ENCODE measurements at regions not wholly inside any gene's neighbourhood (a gene's known extent, or its start where the extent isn't known, plus 50 kb on each side); places are given as distances from the start of the nearest gene placed in this dataset.

DNA sequence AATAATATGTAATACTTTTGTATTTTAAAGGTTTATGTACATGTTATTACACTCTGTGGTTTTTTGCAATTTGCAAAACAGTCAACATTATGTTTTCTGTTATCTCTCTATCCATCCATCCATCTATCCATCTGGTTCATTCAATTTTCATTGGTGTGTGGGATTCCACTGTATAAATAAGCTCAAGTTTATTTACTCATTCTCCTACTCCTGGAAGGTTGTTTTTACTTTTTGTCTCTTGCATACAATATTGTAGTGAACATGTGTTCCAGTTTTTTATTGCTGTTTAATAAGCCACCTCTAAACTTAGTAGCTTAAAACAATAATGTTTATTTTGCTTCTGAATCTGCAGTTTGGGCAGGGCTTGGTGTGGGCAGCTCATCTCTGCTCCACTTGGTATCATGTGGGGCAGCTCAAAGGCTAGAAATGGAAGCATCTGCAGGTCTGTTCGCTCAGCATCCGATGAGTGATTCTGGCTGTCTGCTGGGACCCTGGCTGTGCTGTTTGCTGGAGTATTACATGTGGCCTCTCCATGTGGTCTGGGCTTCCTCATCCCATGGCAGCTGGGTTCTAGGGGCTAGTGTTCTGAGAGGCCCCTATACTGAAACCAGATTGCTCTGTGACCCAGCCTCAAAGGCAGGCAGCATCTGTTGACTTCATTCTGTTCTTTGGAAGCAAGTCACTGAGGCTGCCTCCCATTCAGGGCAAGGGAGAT is 98.8 kb downstream of the SLC25A47 start:
- Histone ChIP-seq H3K4me1 (ENCODE audit: insufficient read depth, low read length) (peaks cover 24% of the 10 kb centered on the region), H3K9me3 (ENCODE audit: insufficient read depth, low read depth, low read length) (no peaks in the 10 kb centered on the region), H3K4me3 (ENCODE audit: insufficient read depth, low read depth, low read length) (no peak overlapping the region), H3K4me2 (ENCODE audit: low read length) (no peak overlapping the region), H3K27me3 (ENCODE audit: insufficient read depth, low read length) (no peaks in the 10 kb centered on the region), H4K20me1 (ENCODE audit: insufficient read depth, low read length) (peaks cover 12% of the 10 kb centered on the region), H2AFZ (ENCODE audit: low read depth, low read length) (no peak overlapping the region), H3K36me3 (ENCODE audit: insufficient read depth, low read length) (no peaks in the 10 kb centered on the region), H3K27ac (ENCODE audit: low read depth, low read length) (no peak overlapping the region), H3K79me2 (ENCODE audit: insufficient read depth, low read length) (peaks cover 11% of the 10 kb centered on the region), H3K9ac (ENCODE audit: low read length) (no peak overlapping the region)
- FAIRE-seq (no peak), DNase-seq (ENCODE audit: low read depth) (no peak)
- Mint-ChIP-seq H3K27ac (ENCODE audit: unreplicated experiment) (no peak overlapping the region), H3K4me3 (ENCODE audit: unreplicated experiment) (no peak overlapping the region), H3K36me3 (ENCODE audit: low read depth, unreplicated experiment) (peaks cover 4% of the 10 kb centered on the region), H3K9me3 (ENCODE audit: unreplicated experiment) (no peaks in the 10 kb centered on the region), H3K4me1 (ENCODE audit: low read depth, unreplicated experiment) (peaks cover 19% of the 10 kb centered on the region), H3K27me3 (ENCODE audit: low read depth, unreplicated experiment) (no peaks in the 10 kb centered on the region)
- TF ChIP-seq, protein P1, sequence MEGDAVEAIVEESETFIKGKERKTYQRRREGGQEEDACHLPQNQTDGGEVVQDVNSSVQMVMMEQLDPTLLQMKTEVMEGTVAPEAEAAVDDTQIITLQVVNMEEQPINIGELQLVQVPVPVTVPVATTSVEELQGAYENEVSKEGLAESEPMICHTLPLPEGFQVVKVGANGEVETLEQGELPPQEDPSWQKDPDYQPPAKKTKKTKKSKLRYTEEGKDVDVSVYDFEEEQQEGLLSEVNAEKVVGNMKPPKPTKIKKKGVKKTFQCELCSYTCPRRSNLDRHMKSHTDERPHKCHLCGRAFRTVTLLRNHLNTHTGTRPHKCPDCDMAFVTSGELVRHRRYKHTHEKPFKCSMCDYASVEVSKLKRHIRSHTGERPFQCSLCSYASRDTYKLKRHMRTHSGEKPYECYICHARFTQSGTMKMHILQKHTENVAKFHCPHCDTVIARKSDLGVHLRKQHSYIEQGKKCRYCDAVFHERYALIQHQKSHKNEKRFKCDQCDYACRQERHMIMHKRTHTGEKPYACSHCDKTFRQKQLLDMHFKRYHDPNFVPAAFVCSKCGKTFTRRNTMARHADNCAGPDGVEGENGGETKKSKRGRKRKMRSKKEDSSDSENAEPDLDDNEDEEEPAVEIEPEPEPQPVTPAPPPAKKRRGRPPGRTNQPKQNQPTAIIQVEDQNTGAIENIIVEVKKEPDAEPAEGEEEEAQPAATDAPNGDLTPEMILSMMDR (IDR thresholded peaks at IDR 0.05; ENCODE audit: insufficient read depth, low read depth, low read length), result no peak
- TF ChIP-seq EZH2 (IDR thresholded peaks at IDR 0.05; ENCODE audit: insufficient read depth, low read length), result no peak

DNA sequence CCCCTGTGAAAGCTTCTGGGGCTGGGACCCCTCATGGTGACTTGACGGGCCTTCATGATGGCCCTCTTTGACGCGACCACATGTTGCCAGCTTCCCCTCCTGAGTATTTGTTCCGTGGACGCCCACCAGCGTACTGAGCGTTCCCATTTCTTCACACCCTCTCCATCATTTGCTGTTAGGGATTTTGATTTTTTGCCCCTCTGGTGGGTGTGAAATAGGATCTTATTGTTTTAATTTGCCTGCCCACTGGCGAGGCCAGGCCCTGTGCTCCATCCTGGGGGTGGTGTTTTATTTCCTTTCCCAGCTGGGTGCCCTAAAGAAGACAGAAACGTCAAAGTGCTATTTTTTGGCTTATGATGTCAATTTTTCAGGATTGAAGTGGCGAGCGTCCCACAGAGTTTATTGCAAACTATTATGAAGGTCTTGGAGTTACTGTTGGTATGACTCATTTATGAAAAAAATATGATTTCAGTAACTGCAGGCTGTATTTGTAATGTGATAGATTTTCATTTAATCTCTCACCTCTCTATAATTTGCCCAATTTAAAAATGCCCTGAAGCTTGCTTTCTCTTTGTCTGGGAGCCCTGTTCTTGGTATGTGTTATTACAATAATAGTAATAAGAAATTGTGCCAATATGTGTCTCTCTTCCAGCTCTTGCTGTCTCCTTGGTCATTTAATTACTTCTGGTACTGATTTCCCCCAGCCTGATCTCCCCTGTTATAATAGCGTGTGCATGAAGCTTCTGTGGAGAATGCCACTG is 99.6 kb downstream of the SLC25A47 start:
- Mint-ChIP-seq H3K36me3 (ENCODE audit: low read depth, unreplicated experiment) (peaks cover 4% of the 10 kb centered on the region), H3K4me3 (ENCODE audit: unreplicated experiment) (no peak overlapping the region), H3K4me1 (ENCODE audit: low read depth, unreplicated experiment) (peaks cover 10% of the 10 kb centered on the region), H3K27ac (ENCODE audit: unreplicated experiment) (no peak overlapping the region), H3K9me3 (ENCODE audit: unreplicated experiment) (no peaks in the 10 kb centered on the region), H3K27me3 (ENCODE audit: low read depth, unreplicated experiment) (no peaks in the 10 kb centered on the region)
- TF ChIP-seq EZH2 (IDR thresholded peaks at IDR 0.05; ENCODE audit: insufficient read depth, low read length), result no peak
- TF ChIP-seq, protein P1 (IDR thresholded peaks at IDR 0.05; ENCODE audit: insufficient read depth, low read depth, low read length), result no peak
- Histone ChIP-seq H3K4me3 (ENCODE audit: insufficient read depth, low read depth, low read length) (no peak overlapping the region), H2AFZ (ENCODE audit: low read depth, low read length) (no peak overlapping the region), H3K4me1 (ENCODE audit: insufficient read depth, low read length) (peaks cover 16% of the 10 kb centered on the region), H3K36me3 (ENCODE audit: insufficient read depth, low read length) (no peaks in the 10 kb centered on the region), H3K27ac (ENCODE audit: low read depth, low read length) (no peak overlapping the region), H3K79me2 (ENCODE audit: insufficient read depth, low read length) (peaks cover 11% of the 10 kb centered on the region), H3K9ac (ENCODE audit: low read length) (no peak overlapping the region), H4K20me1 (ENCODE audit: insufficient read depth, low read length) (peaks cover 12% of the 10 kb centered on the region), H3K9me3 (ENCODE audit: insufficient read depth, low read depth, low read length) (no peaks in the 10 kb centered on the region), H3K27me3 (ENCODE audit: insufficient read depth, low read length) (no peaks in the 10 kb centered on the region), H3K4me2 (ENCODE audit: low read length) (peak overlapping the region; percentile 6)
- FAIRE-seq (no peak), DNase-seq (ENCODE audit: low read depth) (peak; percentile 46)
